ENCODE measurements at regions not wholly inside any gene's neighbourhood (a gene's known extent, or its start where the extent isn't known, plus 50 kb on each side); places are given as distances from the start of the nearest gene placed in this dataset.

DNA sequence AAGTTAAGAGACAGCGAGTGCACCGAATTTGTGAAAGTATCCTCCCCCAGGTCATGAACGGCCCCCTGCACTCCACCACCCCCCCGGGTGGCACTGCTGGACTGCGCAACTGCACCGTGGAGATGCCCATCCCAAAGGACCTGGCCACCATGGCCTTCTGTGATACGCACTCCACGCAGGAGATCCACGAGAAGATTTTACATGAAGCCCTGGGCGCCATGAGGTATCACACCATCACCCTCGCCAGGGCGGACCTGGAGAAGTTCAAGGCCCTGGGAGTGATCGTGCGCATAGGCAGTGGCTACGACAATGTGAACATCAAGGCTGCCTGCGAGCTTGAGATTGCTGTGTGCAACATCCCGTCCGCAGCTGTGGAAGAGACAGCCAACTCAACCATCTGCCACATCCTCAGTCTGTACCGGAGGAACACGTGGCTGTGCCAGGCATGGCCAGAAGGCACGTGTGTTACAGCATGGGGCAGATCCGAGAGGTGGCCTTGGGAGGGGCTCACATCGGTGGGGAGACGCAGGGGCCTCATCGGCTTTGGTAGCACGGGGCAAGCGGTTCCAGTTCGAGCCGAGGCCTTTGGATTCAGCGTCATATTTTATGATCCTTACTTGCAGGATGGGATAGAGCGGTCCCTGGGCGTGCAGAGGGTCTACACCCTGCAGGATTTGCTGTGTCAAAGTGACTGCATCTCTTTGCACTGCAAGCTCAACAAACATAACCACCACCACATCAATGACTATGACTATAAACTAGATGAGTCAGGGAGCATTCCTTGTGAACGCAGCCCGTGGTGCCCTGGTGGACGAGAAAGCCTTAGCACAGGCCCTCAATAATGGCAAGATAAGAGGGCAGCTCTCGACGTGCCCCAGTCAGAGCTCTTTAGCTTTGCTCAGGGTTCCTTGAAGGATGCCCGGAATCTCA, 290.8 kb upstream of the MC4R start:
- no peak for DNase-seq (ENCODE audit: low spot score)

DNA sequence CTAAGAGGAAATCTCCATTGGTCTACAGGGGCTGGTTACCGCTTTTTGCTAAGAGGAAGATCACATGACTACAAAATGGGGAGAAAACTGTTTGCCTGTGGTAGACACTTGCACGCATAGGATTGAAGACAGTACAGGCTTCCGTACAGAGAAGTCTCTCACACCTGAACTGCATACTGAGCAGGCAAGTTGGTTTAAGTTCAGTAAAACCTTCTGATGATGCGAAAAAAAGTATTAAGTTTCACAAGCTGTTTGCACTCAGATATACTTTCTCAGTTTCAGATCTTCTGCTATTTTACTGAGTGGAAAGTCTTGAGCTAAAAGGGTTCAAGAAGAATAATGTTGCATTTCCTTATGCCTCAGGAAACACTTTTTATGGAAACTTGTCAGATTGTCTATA, 292.2 kb upstream of the MC4R start:
- no peak for DNase-seq (ENCODE audit: low spot score)

DNA sequence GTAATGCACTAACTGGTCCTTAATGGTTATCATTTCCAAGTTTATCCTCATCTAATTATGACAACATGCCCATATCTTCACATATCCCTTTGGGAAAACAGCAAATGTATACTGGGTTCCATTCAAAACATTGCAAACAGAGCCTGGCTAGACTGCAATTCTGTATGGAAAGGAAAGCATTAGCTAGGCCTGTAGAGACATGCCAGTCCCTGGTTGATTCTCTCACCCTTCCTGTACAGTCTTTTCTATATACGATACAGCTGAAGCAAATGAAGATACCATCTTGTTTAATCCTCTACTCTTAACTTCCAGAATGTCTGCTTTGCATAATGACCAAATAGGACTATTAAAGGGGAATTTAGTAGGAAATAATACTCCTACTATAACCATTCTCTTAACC, 294.4 kb upstream of the MC4R start:
- DNase-seq (ENCODE audit: low spot score), result no peak

DNA sequence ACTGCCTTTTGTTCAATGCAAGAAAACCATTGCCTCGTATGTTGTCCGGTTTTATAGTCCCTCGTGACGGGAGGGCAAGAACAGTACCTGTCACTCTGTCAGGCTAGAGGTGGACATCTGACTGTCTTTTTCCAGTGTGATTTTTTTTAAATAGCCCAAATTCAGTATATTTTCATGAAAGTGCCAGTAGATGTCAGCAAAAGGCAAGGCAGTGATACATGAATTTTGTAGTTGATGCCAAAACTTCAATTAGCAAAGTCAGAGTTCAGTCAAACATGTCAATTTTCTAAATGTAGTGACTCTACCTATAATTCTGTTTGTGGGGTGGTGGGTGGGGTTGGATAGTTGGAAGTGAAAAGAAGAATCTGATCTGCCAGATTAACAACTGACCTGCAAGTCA, 296.0 kb upstream of the MC4R start:
- DNase-seq (ENCODE audit: low spot score), result no peak

DNA sequence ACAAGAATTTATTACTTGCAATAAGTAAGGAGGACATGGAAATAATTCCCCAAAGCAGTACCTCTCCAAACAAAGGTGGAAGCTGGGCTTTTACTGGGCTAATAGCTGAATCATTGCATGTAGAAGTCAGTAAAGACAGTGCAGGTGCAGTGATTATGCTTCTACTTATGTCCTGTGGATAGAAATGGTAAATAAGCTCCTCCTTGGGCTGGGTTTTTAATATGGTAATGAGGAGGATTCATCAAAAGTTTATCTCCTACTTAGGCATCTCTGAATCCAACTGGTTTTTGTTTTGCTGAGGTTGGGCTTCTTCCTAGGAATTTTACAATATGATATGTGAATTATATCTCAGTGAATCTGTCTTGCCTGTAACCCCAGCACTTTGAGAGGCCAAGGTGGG, 297.4 kb upstream of the MC4R start:
- no peak for DNase-seq (ENCODE audit: low spot score)

DNA sequence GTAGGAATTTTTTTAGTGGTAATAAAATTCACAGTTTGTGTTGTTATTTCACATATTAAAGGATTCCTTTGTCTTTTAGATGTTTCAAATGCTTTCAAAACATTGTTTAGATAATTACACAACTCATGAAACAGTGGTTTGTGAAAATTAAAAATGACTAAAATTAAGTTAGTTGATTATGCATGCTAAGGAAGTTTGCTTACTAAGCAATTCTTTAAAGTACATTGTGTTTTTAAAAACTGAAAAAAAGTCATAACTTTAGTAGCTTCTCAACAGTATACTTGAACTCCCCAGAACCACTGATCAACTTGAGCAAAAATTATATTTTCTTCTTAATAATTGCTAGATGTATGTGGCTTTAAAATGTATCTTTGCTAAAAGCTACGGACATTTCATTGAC, 298.4 kb upstream of the MC4R start:
- DNase-seq (ENCODE audit: low spot score), result no peak

DNA sequence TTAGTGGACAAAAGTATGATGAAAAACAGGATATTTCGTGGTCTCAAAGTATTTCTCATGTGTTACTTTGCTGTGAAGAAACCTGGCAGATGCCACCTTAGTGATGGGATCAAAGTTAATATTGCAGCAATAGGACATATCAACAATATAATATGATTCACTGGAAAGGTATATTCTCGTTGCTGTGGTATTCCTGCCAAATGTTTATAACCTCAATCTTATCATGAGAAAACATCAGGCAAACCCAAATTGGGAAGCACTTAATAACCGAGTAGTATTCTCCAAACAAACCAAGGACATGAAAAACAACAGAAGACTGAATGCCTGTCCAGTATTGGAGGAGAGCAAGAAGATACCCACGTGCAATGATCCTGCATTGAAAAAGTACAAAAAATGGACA, 302.6 kb upstream of the MC4R start:
- no peak for DNase-seq (ENCODE audit: low spot score)

DNA sequence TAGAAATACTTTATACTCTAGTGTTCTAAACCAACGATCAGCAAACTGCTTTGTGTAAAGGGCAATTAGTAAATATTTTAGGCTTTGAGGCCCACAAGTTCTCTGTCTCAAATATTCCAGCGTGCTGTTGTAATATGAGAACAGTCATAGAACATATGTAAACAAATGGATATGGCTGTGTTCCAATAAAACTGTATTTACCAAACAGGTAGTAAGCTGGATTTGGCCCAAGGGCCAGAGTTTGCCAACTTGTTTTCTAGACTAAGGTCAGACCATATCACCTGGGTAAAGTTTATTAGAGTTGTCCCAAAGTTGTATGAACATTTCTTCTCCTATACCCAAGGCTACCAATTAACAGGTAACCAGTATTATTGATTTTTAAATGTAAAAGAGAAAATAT, 303.2 kb upstream of the MC4R start:
- DNase-seq (ENCODE audit: low spot score), result no peak

DNA sequence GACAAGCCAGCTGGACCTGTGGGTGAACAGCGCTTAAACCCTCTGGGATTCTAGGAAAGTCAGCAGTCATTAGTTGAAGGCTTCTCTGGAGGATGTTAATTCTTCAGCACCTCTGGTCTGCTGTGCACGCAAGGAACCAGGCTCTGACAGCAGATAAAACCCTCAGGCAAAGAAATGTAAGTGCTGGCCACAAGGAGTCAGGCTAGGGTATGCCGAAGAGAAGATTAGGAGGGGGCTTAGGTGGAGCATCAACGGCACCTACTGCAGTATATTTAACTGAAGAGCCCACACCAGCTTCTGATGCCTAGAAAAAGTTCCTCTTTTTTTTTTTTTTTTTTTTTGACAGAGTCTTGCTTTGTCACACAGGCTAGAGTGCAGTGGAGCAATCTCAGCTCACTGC, 304.2 kb upstream of the MC4R start:
- DNase-seq (ENCODE audit: low spot score), result no peak

DNA sequence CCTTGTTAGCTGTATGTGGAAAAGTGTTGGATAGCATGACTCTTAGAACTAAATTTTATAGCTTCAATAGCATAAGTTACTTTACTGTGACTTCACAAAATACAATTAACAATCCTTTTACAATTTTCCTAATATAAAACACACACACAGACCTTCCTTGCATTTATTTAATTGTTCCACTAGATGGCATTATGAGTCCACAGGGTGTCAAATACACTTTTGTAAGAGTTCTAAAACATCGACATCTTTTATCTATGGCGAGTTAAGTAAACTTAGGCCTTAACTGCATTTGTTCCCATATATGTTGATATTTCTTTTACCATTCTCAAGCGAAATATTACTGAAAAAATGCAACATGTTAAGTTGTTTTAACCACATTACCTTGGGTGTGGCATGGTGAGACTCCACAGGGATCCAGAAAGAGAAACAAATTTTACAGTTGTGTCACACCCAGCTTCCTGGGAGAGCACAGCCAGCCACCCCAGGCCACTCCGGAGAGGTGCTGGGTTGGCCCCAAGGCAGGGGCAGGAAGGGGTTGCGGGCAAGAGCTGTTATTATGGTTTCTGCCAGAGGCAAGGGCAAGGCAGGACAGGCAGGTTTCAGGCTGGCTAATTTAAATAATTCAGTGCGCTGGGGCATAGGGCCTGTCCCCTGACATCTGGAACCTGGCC, 312.4 kb upstream of the MC4R start:
- DNase-seq (ENCODE audit: low spot score), result peak; percentile 33

DNA sequence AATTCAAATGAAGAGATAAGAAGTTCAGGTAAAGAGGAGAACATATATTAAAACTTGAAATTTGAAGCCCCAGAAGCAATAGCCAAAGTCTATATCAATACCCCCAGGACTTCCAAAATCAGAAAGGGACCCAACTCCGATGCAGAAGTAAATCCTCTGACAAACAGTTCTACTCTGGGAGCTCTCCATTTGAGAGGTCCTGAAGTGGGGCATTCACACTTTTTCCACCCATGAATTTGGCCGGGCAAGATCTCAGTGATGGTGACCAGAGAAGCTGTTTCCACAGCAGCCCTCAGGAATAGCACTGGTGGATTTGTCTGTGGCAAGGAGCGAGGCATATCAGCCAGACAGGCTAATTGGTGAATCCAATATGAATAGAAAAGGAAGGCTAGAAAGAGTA, 313.6 kb upstream of the MC4R start:
- no peak for DNase-seq (ENCODE audit: low spot score)

DNA sequence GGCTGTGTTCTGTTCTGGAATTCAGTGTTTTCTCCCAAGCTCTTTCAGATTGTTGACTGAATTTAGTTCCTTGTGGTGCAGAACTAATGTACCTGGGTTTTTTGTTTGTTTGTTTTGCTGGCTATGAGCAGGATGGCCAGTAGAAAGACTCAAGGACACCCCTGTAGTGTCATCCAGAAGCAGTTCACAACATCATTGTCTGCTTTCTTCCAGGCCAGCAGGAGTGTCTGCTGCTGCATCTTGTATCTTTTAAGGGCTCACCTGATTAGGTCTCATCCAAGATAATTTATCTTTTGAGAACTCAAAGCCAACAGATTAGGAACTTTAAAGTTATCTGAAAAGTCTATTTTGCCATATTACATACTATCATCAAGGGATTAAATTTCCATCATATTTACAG, 318.5 kb upstream of the MC4R start:
- DNase-seq (ENCODE audit: low spot score), result no peak

DNA sequence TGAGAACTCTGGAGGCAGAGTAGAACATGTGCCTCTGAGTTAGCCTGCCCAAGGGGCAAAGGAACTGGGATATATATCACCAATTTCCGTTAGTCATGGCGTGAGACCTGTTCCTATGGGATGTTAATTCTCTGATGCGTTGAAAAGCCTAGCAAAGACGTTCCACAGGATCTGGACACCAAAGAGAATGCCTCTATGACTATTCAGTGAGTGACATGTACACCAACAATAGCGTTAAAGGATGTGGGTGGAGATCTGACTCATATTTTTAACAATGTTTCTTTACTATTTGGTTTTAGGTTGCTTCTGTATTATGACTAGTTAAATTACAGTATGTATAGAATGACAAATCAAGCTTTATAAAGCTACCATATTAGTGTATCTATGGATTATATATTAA, 320.9 kb upstream of the MC4R start:
- no peak for DNase-seq (ENCODE audit: low spot score)

DNA sequence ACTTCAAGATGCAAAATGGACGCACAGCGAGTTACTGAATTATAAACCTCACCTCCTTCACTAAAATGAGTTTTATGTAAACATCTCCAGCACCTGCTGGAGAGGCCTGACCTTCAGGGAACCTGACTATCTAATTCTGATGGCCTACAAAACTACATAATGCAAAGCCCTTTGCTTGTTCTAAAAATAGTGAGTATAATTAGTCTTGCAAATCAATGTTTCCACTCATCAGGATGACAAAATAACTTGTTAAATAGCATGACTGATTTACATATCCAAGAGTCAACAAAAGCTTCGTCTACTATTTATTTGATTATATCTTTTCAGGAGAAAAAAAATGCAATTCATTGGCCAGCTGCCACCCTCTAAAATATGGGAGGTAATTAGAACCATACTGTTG, 326.3 kb upstream of the MC4R start:
- DNase-seq (ENCODE audit: low spot score), result no peak

DNA sequence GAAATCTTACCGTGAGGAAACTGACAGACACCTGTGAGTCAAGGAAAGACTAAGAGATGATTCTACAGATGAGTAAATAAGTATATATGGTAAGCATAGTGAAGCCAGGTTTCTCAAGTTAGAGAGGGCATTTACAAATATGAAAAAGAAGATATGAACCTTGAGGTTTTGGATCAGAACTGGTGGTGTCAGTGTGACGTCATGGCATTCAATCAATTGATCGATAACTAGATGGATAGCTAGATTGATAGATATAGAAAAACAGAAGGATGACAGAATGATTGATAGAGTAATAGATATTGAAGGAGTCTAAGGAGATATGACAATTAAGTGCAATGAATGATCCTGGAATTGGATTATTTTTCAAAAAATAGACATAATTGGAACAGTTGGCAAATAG, 350.2 kb upstream of the MC4R start:
- DNase-seq (ENCODE audit: low spot score), result no peak

DNA sequence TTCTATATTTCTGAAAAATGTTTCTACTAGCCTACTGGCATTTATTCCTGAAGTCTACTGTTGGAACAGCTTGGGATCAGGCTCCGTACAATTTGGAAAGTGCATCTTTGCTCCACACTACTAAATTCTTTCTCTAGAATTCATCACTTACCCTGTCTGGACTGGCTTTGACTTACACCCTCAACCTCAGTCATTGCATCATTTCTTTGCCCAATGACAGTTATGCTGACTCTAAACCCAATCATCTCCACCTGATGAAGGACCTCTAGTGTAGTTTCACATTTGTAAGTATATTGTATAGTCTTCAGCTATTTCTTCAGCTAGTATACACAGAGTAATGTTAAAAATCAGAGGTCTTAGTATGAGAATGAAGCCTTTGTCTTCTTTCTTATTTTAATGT, 359.6 kb upstream of the MC4R start:
- DNase-seq (ENCODE audit: low spot score), result no peak

DNA sequence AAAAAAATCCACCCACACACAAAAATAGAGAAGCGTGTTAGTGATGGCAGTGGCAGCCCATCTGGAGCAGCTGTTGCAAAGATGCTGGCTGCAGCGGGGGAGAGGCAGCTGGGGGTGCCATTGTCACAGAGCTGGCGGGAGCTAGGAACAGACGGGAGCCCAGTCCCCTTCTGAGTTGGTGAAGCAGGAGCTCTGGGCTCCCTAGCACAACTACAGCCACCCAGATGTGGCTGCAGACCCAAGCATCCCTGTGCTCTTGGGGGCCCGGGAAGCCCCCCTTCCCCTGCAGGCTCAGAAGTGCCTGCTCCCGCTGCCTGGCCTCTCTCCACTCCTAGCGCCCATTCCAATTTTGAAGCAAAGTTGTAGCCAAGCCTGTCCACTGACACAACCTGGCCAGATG, 366.6 kb upstream of the MC4R start:
- no peak for DNase-seq (ENCODE audit: low spot score)

DNA sequence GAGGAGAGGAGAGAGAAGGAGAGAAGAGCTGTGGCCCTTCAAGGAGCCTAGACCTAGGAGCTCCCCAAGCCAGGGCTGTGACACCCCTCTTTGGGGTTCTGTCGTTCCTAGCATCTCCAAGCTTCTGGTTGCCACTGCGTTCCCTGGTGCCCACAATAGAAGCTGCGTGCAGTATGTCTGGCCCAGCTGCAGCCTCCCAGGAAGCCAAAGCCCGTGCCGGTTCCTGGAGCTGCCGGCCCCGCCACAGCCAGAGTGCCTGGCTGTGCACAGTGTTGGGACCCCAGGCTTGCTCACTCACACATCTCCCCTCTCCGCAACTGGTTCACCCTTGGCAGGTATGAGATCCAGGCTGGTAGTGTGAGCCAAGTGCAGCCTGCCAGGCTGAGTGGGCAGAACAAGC, 367.7 kb upstream of the MC4R start:
- no peak for DNase-seq (ENCODE audit: low spot score)

DNA sequence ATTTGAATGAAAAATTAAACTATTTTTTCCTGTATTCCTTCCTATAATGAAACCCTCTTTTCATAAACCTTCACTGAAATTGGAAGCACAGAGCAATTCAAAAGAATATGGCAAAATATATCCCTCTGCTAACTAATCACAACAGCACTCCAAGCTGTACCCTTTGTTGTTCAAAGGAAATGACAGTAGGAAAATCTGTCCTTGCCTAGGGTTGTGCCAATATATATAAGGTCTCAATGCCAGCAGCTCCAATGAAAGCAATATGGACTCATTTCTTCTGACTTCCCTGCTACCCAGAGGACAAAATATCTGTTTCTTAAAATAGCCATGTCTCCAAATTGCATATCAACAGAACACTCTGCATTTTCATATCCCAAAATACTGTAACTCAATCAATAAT, 373.9 kb upstream of the MC4R start:
- DNase-seq (ENCODE audit: low spot score), result no peak

DNA sequence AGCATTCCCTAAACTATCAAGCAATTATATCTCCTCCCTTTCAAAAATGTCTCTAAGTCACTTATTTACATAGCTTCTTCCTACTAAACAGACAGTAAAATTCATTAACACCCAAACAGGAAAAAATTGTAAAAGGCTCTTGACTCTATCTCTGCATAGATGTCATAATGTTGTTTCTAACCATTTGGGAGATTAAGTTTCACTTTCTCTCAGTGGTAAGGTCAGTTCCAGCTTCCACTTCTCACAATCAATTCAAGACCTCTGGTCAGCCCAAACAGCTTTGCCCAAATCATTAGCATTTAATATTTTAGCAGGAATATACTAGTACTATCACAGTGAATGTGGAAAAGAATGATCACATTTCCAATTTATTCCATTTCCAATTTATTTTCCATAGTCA, 374.3 kb upstream of the MC4R start:
- no peak for DNase-seq (ENCODE audit: low spot score)

DNA sequence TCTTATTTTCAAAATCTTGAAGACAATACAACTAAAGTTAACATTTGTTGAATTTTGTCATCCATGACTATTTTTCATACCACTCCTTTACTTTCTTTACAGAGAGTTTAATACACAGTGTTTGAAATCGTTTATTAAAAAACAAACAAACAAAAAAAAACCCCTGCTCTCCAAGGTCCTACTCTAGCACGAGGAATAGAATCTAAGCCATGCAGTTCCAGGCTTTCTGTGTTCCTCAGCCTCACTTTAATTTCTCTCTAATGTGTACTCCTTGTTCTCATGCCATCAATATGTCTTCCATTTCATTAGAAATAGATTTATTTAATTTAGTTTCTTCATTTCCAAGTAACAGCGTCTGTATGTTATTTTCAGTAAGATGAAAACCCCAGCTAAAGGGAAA, 381.2 kb upstream of the MC4R start:
- DNase-seq (ENCODE audit: low spot score), result no peak

DNA sequence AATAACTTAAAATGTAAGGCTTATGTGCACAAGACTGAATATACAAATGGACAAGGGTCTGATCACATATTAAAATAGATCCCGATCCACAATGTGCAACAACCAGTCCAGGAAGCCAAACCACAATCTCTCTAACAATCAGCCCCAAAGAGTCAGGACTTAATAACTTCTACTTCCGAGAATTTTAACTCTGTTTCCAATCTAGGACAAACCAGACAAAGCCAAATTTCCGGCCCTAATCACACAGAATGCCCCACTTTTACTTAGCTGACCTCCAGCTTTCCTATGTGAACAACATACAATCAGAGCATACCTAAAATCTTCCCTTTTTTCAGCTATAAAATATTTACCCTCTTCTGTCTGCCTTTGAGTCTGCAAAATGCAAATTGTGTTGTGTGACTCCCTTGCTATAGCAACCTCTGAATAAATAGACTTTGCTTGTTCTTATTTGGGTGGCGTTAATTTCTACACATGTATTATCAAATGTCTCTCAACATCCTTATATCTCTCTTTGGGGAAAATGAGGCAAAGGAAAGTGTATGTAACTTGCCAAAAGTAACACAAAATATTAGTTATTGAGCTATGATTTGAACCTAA, 381.9 kb upstream of the MC4R start:
- no peak for DNase-seq (ENCODE audit: low spot score)

DNA sequence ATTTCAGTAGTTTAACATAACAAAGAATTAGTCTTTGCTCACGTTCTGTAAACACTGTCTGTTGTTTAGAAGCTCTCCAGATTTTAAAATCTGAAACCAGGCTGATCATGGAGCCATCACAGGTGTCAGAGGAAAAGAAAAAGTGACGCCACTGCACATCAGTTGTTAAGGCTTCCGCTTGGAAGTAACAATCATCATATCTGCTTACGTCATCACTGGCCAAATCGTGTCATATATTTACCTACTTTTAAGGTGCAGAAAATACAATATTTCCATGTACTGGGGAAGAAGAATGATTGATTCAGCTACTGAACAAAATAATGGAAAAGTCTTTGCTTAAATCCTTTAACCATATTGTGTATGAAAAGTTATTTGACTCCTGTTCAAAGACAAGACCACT, 382.6 kb upstream of the MC4R start:
- DNase-seq (ENCODE audit: low spot score), result no peak

Data from LoVo (cell line).